GM12873 (cell line): ENCODE measurements at regions not wholly inside any gene's neighbourhood (a gene's known extent, or its start where the extent isn't known, plus 50 kb on each side); places are given as distances from the start of the nearest gene placed in this dataset.

ENCODE experiments used
- TF ChIP-seq, protein P1 (sequence below): IDR thresholded peaks from 2 replicates; pipeline ENCODE4 v1.5.1; 2012; ENCODE audit warnings: low read depth, mild to moderate bottlenecking, moderate library complexity, low read length, control low read depth; ENCODE audit not compliant: insufficient read depth; ENCODE audit errors: missing control alignments

DNA sequence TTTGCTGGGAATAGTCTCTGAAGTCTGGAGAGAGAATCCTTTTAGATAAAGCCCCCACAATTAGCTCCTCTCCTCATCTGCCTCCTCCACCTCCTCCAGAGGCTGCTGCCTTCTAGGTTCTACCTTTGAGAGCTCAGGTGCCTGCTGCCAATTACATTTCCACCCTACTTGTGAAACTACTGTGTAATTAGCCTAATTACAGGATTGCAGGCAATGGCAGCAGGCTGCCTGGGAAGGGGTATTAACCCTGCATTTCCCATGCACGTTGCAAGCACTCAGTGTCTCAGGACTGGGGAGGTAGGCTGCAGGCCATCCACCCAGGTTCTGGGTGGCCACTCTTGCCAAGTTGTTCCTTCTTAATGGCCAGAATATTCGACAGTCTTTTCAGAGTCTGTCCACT is 215.6 kb upstream of the ZNF217 start:
- TF ChIP-seq, protein P1, sequence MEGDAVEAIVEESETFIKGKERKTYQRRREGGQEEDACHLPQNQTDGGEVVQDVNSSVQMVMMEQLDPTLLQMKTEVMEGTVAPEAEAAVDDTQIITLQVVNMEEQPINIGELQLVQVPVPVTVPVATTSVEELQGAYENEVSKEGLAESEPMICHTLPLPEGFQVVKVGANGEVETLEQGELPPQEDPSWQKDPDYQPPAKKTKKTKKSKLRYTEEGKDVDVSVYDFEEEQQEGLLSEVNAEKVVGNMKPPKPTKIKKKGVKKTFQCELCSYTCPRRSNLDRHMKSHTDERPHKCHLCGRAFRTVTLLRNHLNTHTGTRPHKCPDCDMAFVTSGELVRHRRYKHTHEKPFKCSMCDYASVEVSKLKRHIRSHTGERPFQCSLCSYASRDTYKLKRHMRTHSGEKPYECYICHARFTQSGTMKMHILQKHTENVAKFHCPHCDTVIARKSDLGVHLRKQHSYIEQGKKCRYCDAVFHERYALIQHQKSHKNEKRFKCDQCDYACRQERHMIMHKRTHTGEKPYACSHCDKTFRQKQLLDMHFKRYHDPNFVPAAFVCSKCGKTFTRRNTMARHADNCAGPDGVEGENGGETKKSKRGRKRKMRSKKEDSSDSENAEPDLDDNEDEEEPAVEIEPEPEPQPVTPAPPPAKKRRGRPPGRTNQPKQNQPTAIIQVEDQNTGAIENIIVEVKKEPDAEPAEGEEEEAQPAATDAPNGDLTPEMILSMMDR: no peak

- TF ChIP-seq, protein P1: no peak
These were observed 215.1 kb upstream of the ZNF217 start for GRCh38 chr20:53808733-53809132.

- TF ChIP-seq, protein P1: no peak
These were observed 213.2 kb upstream of the ZNF217 start for GRCh38 chr20:53806683-53807401.

GRCh38 chr20:53805895-53806384 is 212.3 kb upstream of the ZNF217 start:
- TF ChIP-seq, protein P1: no peak

DNA sequence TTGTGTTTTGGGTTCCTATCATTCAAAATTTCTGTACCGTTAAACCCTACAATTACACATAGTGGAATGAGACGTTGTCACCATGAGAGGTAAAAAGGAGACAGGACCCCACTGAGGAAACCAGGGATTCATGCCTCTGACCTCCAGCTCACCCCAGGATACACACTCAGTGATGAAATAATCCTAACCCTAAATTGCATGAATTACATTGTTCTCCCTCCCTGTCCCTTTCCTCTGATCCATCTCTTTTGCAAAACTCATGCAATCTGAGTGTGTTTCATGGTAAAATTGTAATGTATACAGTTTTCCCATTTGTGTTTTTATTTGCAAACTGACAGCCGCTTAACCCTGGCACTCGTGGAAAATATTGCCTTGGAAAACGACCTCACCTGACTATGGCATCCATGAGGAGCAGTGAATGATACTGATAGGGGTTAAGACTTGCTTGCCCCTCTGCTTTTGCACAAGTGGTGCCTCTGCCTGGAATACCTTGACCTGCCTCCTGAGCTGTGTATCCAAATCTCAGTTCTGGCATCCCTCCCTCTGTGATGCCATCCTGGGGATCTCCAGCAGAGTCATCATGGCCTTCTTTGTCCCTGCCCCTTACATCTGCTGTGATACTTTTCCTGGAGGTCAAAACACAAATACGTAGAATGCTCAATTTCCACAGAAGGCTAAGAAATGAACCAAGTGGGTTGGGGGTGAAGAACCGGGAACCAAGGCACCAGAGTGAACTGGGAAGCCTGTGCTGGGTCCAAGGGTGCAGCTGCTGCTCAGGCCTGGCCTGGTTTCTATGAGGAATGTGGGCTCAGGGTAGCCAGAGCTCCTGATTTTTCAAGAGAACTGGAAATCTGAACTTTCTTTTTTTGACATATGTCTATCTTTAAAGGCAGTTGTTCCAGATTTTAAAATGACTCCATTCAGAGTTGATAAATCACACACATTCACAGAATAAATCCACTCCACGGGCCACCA is 211.6 kb upstream of the ZNF217 start:
- TF ChIP-seq, protein P1: no peak

DNA sequence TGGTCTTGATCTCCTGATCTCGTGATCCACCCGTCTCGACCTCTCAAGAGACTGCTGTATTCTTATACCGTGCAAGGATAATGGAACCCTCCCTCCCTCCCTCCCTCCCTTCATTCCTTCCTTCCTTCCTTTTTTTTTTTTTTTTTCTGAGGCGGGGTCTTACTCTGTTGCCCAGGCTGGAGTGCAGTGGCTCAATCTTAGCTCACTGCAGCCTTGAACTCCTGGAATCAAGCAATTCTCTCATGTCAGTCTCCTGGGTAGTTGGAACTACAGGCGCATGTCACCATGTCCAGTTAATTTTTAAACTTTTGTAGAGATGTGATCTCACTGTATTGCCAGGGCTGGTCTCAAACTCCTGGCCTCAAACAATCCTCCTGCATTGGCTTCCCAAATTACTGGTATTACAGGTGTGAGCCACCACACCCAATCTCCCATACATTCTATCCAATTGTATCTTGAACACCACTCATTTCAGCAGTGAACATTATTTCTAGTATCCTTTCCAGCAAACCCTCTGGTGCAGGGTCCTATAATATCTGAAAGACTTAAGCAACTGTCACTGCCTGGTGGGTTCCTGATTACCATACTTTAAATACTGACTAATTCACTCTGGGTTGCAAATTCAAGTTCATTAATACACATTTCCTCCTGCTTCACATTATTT is 210.0 kb upstream of the ZNF217 start:
- TF ChIP-seq, protein P1: no peak
